ENCODE measurements at regions not wholly inside any gene's neighbourhood (a gene's known extent, or its start where the extent isn't known, plus 50 kb on each side); places are given as distances from the start of the nearest gene placed in this dataset.

GRCh38 chr3:67294341-67294740, 296.2 kb downstream of the KBTBD8 start:
- no peaks in the 10 kb centered on the region for H3K36me3 Mint-ChIP-seq (ENCODE audit: low read depth)
- H3K27ac Mint-ChIP-seq (ENCODE audit: unreplicated experiment), result no peak overlapping the region

GRCh38 chr3:67296039-67296892, 298.2 kb downstream of the KBTBD8 start:
- no peaks in the 10 kb centered on the region for H3K36me3 Mint-ChIP-seq (ENCODE audit: low read depth)
- H3K9me3 Mint-ChIP-seq (ENCODE audit: low read depth), result no peaks in the 10 kb centered on the region
- no peaks in the 10 kb centered on the region for H3K4me1 Mint-ChIP-seq (ENCODE audit: low read depth)
- no peak for DNase-seq (ENCODE audit: low spot score)
- no peak overlapping the region for H3K4me3 Mint-ChIP-seq (ENCODE audit: unreplicated experiment)
- no peak for TF ChIP-seq CTCF (IDR thresholded peaks at IDR 0.05)
- H3K27me3 Mint-ChIP-seq (ENCODE audit: low read depth), result peaks cover 2% of the 10 kb centered on the region
- no peak overlapping the region for H3K27ac Mint-ChIP-seq (ENCODE audit: unreplicated experiment)

More at GRCh38 chr3:67294341-67294740, 296.2 kb downstream of the KBTBD8 start:
- Mint-ChIP-seq H3K4me3 (ENCODE audit: unreplicated experiment) (no peak overlapping the region), H3K27me3 (ENCODE audit: low read depth) (no peaks in the 10 kb centered on the region), H3K4me1 (ENCODE audit: low read depth) (peaks cover 5% of the 10 kb centered on the region), H3K9me3 (ENCODE audit: low read depth) (no peaks in the 10 kb centered on the region)
- DNase-seq (ENCODE audit: low spot score), result no peak
- no peak for TF ChIP-seq CTCF (IDR thresholded peaks at IDR 0.05)

- Mint-ChIP-seq H3K9me3 (ENCODE audit: low read depth) (no peaks in the 10 kb centered on the region), H3K27ac (ENCODE audit: unreplicated experiment) (no peak overlapping the region), H3K36me3 (ENCODE audit: low read depth) (no peaks in the 10 kb centered on the region), H3K27me3 (ENCODE audit: low read depth) (peaks cover 7% of the 10 kb centered on the region), H3K4me3 (ENCODE audit: unreplicated experiment) (no peak overlapping the region), H3K4me1 (ENCODE audit: low read depth) (no peaks in the 10 kb centered on the region)
- DNase-seq (ENCODE audit: low spot score), result no peak
- no peak for TF ChIP-seq CTCF (IDR thresholded peaks at IDR 0.05)
Measured at GRCh38 chr3:67297715-67298475, 299.8 kb downstream of the KBTBD8 start.

- no peak overlapping the region for H3K27ac Mint-ChIP-seq (ENCODE audit: unreplicated experiment)
- H3K4me1 Mint-ChIP-seq (ENCODE audit: low read depth), result no peaks in the 10 kb centered on the region
Measured at GRCh38 chr3:67301556-67301955, 303.4 kb downstream of the KBTBD8 start.

More at GRCh38 chr3:67301556-67301955, 303.4 kb downstream of the KBTBD8 start:
- TF ChIP-seq CTCF (IDR thresholded peaks at IDR 0.05), result no peak
- Mint-ChIP-seq H3K27me3 (ENCODE audit: low read depth) (peaks cover 7% of the 10 kb centered on the region), H3K36me3 (ENCODE audit: low read depth) (no peaks in the 10 kb centered on the region), H3K9me3 (ENCODE audit: low read depth) (no peaks in the 10 kb centered on the region), H3K4me3 (ENCODE audit: unreplicated experiment) (no peak overlapping the region)
- no peak for DNase-seq (ENCODE audit: low spot score)
